Chondrocyte (in vitro differentiated cells): ENCODE measurements at regions not wholly inside any gene's neighbourhood (a gene's known extent, or its start where the extent isn't known, plus 50 kb on each side); places are given as distances from the start of the nearest gene placed in this dataset.

ENCODE experiments used
- DNase-seq: peaks from one replicate; pipeline ENCODE4 v3.0.0; 2021; ENCODE audit warnings: mixed read lengths, low spot score
- H3K27ac Mint-ChIP-seq: one replicate; pipeline ENCODE4 v1.8.0; 2021; ENCODE audit warnings: mild to moderate bottlenecking, moderate library complexity, mixed read lengths; ENCODE audit not compliant: unreplicated experiment
- H3K27me3 Mint-ChIP-seq: 2 replicates; pipeline ENCODE4 v1.8.0; 2021; ENCODE audit warnings: low read depth, mixed read lengths
- H3K36me3 Mint-ChIP-seq: 2 replicates; pipeline ENCODE4 v1.8.0; 2021; ENCODE audit warnings: low read depth, mixed read lengths
- H3K4me1 Mint-ChIP-seq: 2 replicates; pipeline ENCODE4 v1.8.0; 2021; ENCODE audit warnings: low read depth, mild to moderate bottlenecking, mixed read lengths
- H3K4me3 Mint-ChIP-seq: one replicate; pipeline ENCODE4 v1.8.0; 2021; ENCODE audit warnings: mild to moderate bottlenecking, moderate library complexity, mixed read lengths; ENCODE audit not compliant: unreplicated experiment
- H3K9me3 Mint-ChIP-seq: 2 replicates; pipeline ENCODE4 v1.8.0; 2021; ENCODE audit warnings: low read depth, mixed read lengths
- TF ChIP-seq, protein P1 (sequence below): fragments of 200-600 bp; sonication (generic); IDR thresholded peaks from 2 replicates; pipeline ENCODE4 v1.5.0; 2021; ENCODE audit warnings: antibody characterized with exemption, mild to moderate bottlenecking, moderate library complexity

DNA sequence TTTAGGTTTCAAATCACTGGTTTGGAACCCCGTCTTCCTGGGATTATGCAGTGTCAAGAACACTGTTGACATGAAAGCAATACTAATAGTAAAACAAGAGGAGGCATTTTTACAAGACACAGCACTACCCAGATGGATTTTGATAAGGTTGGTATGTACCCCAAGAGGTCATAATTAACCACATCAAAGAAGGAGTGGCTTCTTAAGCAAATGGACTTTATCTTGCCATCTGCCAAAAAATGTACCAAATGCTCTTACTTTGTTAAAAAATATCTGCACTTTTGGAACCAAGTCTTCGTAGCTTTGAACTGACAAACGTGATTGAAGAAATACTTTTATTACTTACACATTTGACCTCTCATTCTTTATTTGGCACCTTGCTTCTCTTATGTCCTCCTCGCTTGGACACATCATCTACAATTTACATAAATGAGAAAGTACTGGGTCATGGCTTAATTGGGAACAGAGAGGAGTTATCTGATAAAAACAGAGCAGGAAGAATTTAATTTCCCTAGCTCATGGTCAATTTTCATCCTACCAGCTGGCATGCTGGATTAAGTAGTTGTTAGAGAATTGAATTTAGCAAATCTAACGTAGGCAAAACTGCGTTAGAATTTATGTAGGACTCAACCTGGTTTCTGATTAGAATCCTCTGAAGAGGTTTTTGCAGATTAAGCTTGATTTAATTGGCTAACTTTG, 54.5 kb upstream of the PRICKLE1 start:
- no peak overlapping the region for H3K27ac Mint-ChIP-seq
- H3K27me3 Mint-ChIP-seq: no peaks in the 10 kb centered on the region
- no peak overlapping the region for H3K4me3 Mint-ChIP-seq
- no peaks in the 10 kb centered on the region for H3K36me3 Mint-ChIP-seq
- TF ChIP-seq, protein P1, sequence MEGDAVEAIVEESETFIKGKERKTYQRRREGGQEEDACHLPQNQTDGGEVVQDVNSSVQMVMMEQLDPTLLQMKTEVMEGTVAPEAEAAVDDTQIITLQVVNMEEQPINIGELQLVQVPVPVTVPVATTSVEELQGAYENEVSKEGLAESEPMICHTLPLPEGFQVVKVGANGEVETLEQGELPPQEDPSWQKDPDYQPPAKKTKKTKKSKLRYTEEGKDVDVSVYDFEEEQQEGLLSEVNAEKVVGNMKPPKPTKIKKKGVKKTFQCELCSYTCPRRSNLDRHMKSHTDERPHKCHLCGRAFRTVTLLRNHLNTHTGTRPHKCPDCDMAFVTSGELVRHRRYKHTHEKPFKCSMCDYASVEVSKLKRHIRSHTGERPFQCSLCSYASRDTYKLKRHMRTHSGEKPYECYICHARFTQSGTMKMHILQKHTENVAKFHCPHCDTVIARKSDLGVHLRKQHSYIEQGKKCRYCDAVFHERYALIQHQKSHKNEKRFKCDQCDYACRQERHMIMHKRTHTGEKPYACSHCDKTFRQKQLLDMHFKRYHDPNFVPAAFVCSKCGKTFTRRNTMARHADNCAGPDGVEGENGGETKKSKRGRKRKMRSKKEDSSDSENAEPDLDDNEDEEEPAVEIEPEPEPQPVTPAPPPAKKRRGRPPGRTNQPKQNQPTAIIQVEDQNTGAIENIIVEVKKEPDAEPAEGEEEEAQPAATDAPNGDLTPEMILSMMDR: no peak
- DNase-seq: no peak
- H3K9me3 Mint-ChIP-seq: peaks cover 4% of the 10 kb centered on the region
- H3K4me1 Mint-ChIP-seq: peaks cover 19% of the 10 kb centered on the region

DNA sequence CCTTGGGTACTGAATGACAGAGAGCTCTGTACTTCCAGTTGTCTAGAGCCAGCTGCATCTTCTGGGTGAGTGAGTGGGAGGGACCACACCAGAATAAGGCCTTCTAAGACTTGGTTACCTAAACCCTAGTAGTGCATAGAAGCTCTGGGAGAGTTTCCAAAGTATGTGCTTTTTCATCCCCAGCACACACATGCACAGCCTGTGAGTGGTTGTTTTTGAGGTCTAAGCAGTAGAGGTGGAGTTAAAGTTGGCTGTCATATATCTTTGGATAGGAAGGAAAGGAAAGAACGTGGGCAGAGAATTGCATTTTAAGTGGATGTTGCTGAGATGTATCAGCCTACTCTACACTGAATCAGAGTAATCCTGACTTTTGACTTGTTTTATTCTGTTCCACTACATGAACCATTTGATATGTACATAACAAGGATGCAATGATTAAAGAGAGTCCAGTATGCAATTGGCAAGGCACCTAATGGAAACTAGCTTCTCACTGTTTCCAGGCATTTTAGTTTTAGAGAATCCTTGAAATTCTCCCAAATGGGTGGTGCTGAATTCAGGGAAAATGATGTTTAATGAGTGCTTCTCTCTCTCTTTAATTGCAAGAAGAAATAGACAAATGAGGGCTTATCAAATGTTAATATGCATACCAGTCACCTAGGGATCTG, 51.8 kb upstream of the PRICKLE1 start:
- H3K4me3 Mint-ChIP-seq: no peak overlapping the region
- H3K4me1 Mint-ChIP-seq: peaks cover 22% of the 10 kb centered on the region
- no peak for DNase-seq
- no peak overlapping the region for H3K27ac Mint-ChIP-seq
- TF ChIP-seq, protein P1: no peak
- H3K9me3 Mint-ChIP-seq: no peaks in the 10 kb centered on the region
- H3K36me3 Mint-ChIP-seq: no peaks in the 10 kb centered on the region
- no peaks in the 10 kb centered on the region for H3K27me3 Mint-ChIP-seq

DNA sequence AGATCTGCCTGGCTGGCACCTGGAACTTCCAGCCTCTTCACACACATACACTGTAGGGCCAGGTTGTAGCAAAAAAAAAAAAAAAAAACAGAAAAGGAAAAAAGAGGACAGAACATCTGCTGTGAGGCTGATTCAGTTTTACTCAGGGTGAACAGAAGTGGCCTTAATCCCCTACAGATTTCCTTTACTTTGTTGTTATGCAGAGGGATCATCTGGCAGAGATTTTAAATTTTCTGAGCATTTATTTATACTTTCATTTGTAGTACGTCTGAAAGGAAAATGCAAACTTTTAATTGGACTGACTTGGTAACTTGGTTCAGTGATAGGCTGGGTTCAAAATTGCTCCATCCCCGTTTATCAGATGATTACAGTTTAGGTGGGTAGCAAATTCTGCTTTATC, 50.8 kb upstream of the PRICKLE1 start:
- no peak overlapping the region for H3K27ac Mint-ChIP-seq
- H3K4me1 Mint-ChIP-seq: peaks cover 26% of the 10 kb centered on the region
- DNase-seq: no peak
- H3K27me3 Mint-ChIP-seq: no peaks in the 10 kb centered on the region
- no peaks in the 10 kb centered on the region for H3K9me3 Mint-ChIP-seq
- TF ChIP-seq, protein P1: no peak
- no peaks in the 10 kb centered on the region for H3K36me3 Mint-ChIP-seq
- H3K4me3 Mint-ChIP-seq: no peak overlapping the region

DNA sequence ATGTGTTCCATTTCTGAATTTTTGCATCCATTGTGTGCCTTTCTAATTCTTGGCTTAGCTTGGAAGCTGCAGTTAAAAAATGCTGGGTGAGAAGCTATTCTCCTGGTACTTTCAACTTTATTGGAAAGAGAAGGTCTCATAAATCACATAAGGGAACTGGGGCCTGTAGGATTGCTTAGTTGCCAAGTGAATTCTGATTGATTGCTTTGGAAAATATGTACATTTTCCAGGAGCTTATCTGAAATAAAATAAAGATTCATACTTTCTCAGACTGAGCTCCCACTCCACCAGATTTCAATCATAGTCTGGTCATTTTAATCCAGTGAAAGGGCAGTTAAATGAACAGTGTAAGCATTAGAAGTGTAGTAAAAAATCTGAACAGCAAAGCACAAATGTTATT, 50.0 kb upstream of the PRICKLE1 start:
- Mint-ChIP-seq H3K4me3 (no peak overlapping the region), H3K4me1 (peaks cover 26% of the 10 kb centered on the region), H3K9me3 (no peaks in the 10 kb centered on the region), H3K27ac (no peak overlapping the region), H3K36me3 (no peaks in the 10 kb centered on the region), H3K27me3 (no peaks in the 10 kb centered on the region)
- TF ChIP-seq, protein P1: no peak
- DNase-seq: no peak
